GM12873 (cell line): ENCODE measurements at regions not wholly inside any gene's neighbourhood (a gene's known extent, or its start where the extent isn't known, plus 50 kb on each side); places are given as distances from the start of the nearest gene placed in this dataset.

Experiments
- TF ChIP-seq, protein P1 (sequence below): IDR thresholded peaks from 2 replicates; pipeline ENCODE4 v1.5.1; 2012; ENCODE audit warnings: low read depth, mild to moderate bottlenecking, moderate library complexity, low read length, control low read depth; ENCODE audit not compliant: insufficient read depth; ENCODE audit errors: missing control alignments

DNA sequence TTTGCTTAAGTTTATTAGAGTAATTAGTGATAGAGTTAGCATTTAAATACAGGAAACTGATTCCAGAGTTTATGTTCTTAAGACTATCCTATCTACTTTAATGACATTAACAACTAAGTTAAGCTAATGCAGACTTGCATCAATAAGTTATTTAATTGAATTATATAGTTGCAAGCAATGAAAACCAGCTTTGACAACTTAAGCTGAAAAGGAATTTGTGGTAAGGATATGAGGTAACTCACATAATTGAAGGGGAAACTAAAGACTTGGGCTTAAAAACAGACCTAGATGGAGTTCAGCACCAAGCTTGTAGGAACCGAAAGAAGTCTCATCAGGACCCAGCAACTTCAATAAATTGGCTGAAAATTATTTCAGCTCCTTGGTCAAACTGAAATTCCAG is 222.3 kb downstream of the IBTK start:
- TF ChIP-seq, protein P1, sequence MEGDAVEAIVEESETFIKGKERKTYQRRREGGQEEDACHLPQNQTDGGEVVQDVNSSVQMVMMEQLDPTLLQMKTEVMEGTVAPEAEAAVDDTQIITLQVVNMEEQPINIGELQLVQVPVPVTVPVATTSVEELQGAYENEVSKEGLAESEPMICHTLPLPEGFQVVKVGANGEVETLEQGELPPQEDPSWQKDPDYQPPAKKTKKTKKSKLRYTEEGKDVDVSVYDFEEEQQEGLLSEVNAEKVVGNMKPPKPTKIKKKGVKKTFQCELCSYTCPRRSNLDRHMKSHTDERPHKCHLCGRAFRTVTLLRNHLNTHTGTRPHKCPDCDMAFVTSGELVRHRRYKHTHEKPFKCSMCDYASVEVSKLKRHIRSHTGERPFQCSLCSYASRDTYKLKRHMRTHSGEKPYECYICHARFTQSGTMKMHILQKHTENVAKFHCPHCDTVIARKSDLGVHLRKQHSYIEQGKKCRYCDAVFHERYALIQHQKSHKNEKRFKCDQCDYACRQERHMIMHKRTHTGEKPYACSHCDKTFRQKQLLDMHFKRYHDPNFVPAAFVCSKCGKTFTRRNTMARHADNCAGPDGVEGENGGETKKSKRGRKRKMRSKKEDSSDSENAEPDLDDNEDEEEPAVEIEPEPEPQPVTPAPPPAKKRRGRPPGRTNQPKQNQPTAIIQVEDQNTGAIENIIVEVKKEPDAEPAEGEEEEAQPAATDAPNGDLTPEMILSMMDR: no peak

DNA sequence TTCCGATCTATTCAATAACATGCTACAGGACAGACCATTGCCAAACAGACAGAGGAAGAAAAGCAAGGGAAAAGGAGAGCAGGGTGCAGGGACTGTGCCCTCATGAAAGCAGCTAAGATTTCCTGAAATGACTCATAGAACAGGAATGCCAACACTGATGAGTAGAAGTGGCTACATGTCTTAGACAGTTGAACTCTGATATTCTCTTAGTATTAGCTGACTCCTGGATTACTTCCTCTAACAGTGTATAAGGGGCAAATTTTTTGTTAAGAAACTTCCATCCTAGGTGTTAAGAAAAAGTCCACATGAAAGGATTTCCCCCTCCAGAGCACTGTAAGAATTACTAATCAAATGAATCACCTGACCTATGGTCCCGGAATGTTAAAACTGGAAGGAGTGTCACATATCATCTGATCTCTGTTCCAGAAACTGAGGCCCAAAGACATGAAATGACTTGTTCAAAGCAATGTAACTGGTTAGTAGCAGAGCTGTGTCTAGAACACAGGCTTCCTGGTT is 224.9 kb downstream of the IBTK start:
- TF ChIP-seq, protein P1: no peak

DNA sequence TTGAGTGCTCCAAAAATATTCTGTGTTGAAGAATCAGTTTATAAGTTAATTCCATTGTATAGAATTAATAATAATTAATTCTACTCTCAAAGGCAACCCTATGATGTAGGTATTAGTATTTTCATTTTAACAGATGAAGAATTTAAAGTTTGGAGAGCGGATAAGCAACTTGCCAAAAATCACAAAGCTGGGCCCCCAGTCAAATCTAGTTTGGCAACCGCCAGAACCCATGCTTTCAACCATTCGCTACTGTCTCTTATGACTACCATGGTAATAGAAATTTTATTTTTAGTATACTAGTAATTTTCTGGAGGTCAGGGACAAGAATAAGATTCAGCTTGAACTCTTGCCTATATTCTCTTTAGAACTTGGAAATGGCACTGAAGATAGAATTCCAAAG is 229.8 kb downstream of the IBTK start:
- TF ChIP-seq, protein P1: no peak

DNA sequence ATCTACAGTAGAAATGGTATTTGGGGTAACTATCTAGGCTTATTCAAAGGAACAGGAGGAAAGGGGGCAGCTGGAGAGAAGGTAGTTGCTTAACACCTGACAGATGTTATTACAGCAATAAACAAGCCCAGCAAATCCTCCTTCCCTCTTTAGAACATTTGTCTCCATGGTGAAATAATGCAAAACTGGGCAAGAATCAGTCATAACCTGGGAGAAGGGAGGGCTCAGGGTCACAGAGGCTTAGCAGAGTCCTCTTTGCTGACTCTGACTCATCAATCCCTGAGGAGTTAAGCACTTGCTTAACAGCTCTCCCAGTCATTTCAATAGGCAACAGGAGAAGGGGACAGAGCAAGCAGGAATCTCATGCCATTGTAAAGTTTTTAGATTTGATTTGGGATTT is 230.3 kb downstream of the IBTK start:
- TF ChIP-seq, protein P1: no peak

DNA sequence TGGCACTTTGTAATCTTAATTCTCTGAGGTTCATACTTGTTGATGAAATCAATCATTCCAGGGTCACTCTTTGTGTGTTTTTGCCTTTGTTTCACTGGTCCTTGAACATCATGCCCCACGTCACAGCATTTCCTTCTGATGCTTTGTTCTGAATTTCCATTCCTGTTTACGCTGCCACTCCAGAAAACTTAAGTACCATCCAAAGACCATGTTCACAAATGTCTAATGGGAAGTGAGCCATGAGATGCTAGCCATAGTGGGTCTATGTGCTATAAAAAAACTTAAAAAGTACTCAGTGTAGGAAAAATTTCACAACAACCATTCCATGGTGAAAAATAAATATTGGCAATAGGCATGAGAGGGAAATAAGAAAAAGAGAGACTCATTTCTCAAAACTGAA is 232.0 kb downstream of the IBTK start:
- TF ChIP-seq, protein P1: no peak

DNA sequence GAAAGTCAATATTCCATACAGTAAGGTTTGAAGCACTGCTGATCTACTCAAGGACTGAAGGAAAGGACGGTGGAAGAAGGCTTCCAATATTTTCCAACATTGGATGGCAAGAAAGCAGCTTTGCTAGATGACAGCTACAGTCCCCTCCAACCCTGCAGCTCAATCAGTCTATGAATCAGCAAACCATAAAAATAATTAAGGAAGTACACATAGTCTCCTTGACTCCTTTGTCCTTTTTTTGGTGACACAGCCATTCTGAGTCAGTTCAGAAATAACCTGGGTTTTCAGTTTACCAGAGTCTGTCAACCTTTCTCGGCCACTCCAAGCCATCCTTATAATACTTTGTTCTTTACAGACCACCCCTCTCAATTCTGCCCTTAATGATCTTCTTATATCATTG is 232.5 kb downstream of the IBTK start:
- TF ChIP-seq, protein P1: no peak

DNA sequence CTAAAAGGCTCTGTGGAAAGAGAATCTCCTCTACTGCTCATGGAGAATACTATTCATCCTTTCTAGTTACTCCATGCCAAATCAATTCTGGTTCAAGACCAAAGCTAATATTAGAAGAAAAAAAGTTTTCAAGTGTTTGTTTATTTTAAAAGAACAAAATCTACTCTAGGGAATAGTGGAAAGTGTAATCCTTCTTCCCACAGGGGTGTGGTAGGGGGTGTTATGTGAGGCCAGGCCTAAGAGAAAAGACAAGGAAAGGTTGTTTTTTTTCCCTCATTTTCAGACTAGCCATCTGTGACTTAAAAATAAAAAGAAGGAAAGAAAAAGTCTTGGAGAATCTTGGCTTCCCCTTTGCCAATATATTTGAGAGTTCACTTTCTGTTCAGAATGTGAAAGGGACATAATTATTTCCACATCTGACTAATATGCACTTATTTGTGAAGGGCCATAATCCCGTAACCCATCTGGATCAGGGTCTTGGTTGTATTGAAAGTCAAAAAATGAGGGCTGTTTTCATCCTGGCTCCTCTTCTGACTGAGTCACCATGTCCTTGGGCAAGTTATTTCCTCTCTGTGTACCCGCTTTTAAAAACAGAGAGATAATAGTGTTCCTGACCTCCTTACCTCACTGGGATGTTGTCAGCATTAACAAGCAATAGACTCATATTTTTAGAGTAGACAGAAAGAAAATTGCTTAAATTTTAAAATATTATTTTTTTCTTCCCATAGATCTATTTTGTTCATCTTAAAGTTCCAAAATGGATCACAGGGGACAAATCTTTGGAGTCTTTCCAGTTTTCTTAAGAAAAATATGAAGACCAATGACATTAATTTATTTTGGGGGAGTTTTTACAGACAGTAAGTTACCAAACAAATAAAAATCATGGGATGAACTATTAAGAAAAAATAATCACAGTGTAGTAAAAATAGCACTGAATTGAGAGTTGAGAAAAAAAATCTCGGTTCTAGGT is 233.7 kb downstream of the IBTK start:
- TF ChIP-seq, protein P1: no peak
